ENCODE measurements at regions not wholly inside any gene's neighbourhood (a gene's known extent, or its start where the extent isn't known, plus 50 kb on each side); places are given as distances from the start of the nearest gene placed in this dataset.

- H3K79me2 ChIP-seq (replicated peaks; ENCODE audit: insufficient read depth, low read length) = no peaks in the 10 kb centered on the region
- H2AFZ ChIP-seq (ENCODE audit: low read depth, low read length) = no peak overlapping the region
- H3K36me3 ChIP-seq (ENCODE audit: insufficient read depth, low read length) = no peaks in the 10 kb centered on the region
Observed at GRCh38 chr2:163177592-163177991, 339.0 kb upstream of the KCNH7 start.

GRCh38 chr2:163175294-163175693, 336.7 kb upstream of the KCNH7 start:
- Histone ChIP-seq H3K27ac (ENCODE audit: low read length) (no peak overlapping the region), H3K27me3 (ENCODE audit: insufficient read depth, low read depth, low read length) (no peaks in the 10 kb centered on the region), H3K4me3 (ENCODE audit: low read length) (no peak overlapping the region), H3K9ac (ENCODE audit: low read length) (no peak overlapping the region), H3K9me3 (ENCODE audit: low read length) (no peaks in the 10 kb centered on the region), H4K20me1 (ENCODE audit: insufficient read depth) (no peaks in the 10 kb centered on the region), H3K4me2 (ENCODE audit: low read length) (no peak overlapping the region), H3F3A (ENCODE audit: insufficient read depth, low read length, poor library complexity, severe bottlenecking) (no peaks in the 10 kb centered on the region), H3K9me2 (ENCODE audit: insufficient read depth, low read length) (no peaks in the 10 kb centered on the region), H3K79me2 (replicated peaks; ENCODE audit: insufficient read depth, low read length) (no peaks in the 10 kb centered on the region), H2AFZ (ENCODE audit: low read depth, low read length) (no peak overlapping the region), H3K36me3 (ENCODE audit: insufficient read depth, low read length) (no peaks in the 10 kb centered on the region)
- TF ChIP-seq RAD21 (conservative IDR thresholded peaks at IDR 0.05) = no peak
- TF ChIP-seq MXI1 (conservative IDR thresholded peaks at IDR 0.05; ENCODE audit: poor library complexity, severe bottlenecking) = no peak
- TF ChIP-seq CTCF (IDR thresholded peaks at IDR 0.05; ENCODE audit: poor library complexity, severe bottlenecking) = no peak
- no peak for TF ChIP-seq SMC3 (conservative IDR thresholded peaks at IDR 0.05; ENCODE audit: poor library complexity)
- TF ChIP-seq REST (IDR thresholded peaks at IDR 0.05; ENCODE audit: borderline replicate concordance) = no peak
- no peak for TF ChIP-seq TAF1 (IDR thresholded peaks at IDR 0.05; ENCODE audit: low read depth)
- TF ChIP-seq EZH2 (IDR thresholded peaks at IDR 0.05; ENCODE audit: borderline replicate concordance, insufficient read depth, low read length, poor library complexity, severe bottlenecking) = no peak

More at GRCh38 chr2:163177592-163177991, 339.0 kb upstream of the KCNH7 start:
- Histone ChIP-seq H3K4me2 (ENCODE audit: low read length) (no peak overlapping the region), H3K27ac (ENCODE audit: low read length) (no peak overlapping the region), H3K9ac (ENCODE audit: low read length) (no peak overlapping the region), H3F3A (ENCODE audit: insufficient read depth, low read length, poor library complexity, severe bottlenecking) (no peaks in the 10 kb centered on the region), H3K9me2 (ENCODE audit: insufficient read depth, low read length) (no peaks in the 10 kb centered on the region), H3K9me3 (ENCODE audit: low read length) (no peaks in the 10 kb centered on the region), H4K20me1 (ENCODE audit: insufficient read depth) (no peaks in the 10 kb centered on the region), H3K4me3 (ENCODE audit: low read length) (no peak overlapping the region), H3K27me3 (ENCODE audit: insufficient read depth, low read depth, low read length) (no peaks in the 10 kb centered on the region)
- TF ChIP-seq SMC3 (conservative IDR thresholded peaks at IDR 0.05; ENCODE audit: poor library complexity) (no peak), RAD21 (conservative IDR thresholded peaks at IDR 0.05) (no peak), POLR2AphosphoS5 (IDR thresholded peaks at IDR 0.05) (no peak), TAF1 (IDR thresholded peaks at IDR 0.05; ENCODE audit: low read depth) (no peak), REST (IDR thresholded peaks at IDR 0.05; ENCODE audit: borderline replicate concordance) (no peak), EZH2 (IDR thresholded peaks at IDR 0.05; ENCODE audit: borderline replicate concordance, insufficient read depth, low read length, poor library complexity, severe bottlenecking) (no peak), MXI1 (conservative IDR thresholded peaks at IDR 0.05; ENCODE audit: poor library complexity, severe bottlenecking) (no peak), CTCF (IDR thresholded peaks at IDR 0.05; ENCODE audit: poor library complexity, severe bottlenecking) (no peak), EP300 (conservative IDR thresholded peaks at IDR 0.05; ENCODE audit: poor library complexity, severe bottlenecking) (no peak)
